HCT116 (cell line): ENCODE measurements at regions not wholly inside any gene's neighbourhood (a gene's known extent, or its start where the extent isn't known, plus 50 kb on each side); places are given as distances from the start of the nearest gene placed in this dataset.

Experiments
- ATAC-seq: fragments of 200-7000 bp; cut with Tn5 transposase; 2 replicates; pipeline ENCODE4 v1.9.1; 2020; ENCODE audit warnings: mild to moderate bottlenecking, moderate library complexity
- BruUV-seq: library from RNA; stranded (reverse); fragments of 400-500 nt; replicated peaks from 2 replicates; lab custom pipeline; 2021; lab: Mats Ljungman, UMichigan
- CTCF ChIA-PET: fragments of 300-600 bp; sonication (Branson Sonifier 250); formaldehyde crosslinking; loops from one replicate; lab custom pipeline; 2021; ENCODE audit warnings: antibody characterized with exemption; lab: Charles Lee
- POLR2A ChIA-PET: fragments of 300-600, 350-600 bp; sonication (Branson Sonifier 250); formaldehyde crosslinking; loops from one replicate; lab custom pipeline; 2021; ENCODE audit warnings: antibody characterized with exemption; lab: Charles Lee
- RAD21 ChIA-PET, 2 experiments: fragments of 300-600 bp; sonication (Branson Sonifier 250); formaldehyde crosslinking; loops; one replicate each; lab custom pipeline; 2023; ENCODE audit warnings: low total read pairs in 2 of 2; ENCODE audit not compliant: uncharacterized antibody in 2 of 2, unreplicated experiment in 2 of 2, low non-redundant PET in 1 of 2; lab: Charles Lee
- DNase-seq: peaks from one replicate; pipeline ENCODE4 v3.0.0-alpha.2; 2010; ENCODE audit warnings: low read depth, low spot score
- H2AFZ ChIP-seq: fragments of 200-600 bp; shearing (Covaris generic), sonication (generic); 2 replicates; pipeline ENCODE4 v1.6.1; 2017; ENCODE audit warnings: low read depth, mixed run types, mixed read lengths, antibody characterized with exemption, low read length; ENCODE audit not compliant: poor library complexity, severe bottlenecking
- H3K27ac ChIP-seq: 2 replicates; pipeline ENCODE4 v1.5.1; 2012; ENCODE audit warnings: low read depth, low read length
- H3K27me3 ChIP-seq: fragments of 200-600 bp; sonication (generic); 2 replicates; pipeline ENCODE4 v1.6.1; 2016; ENCODE audit warnings: mixed run types, low read length, mixed read lengths; ENCODE audit not compliant: insufficient read depth
- H3K36me3 ChIP-seq, 2 experiments: fragments of 200-500 bp in 1 of 2; fragments of 200-600 bp in 1 of 2; sonication (Bioruptor generic) in 1 of 2; sonication (generic) in 1 of 2; 2 replicates each; pipeline versions ENCODE4 v1.5.1 to v1.6.1; 2014 to 2016; ENCODE audit warnings: low read length in 2 of 2, inconsistent platforms in 1 of 2, mixed read lengths in 1 of 2, mixed run types in 1 of 2; ENCODE audit not compliant: insufficient read depth in 2 of 2, control insufficient read depth in 1 of 2
- H3K4me1 ChIP-seq, 2 experiments: fragments of 200-600 bp in 1 of 2; sonication (generic) in 1 of 2; 2 replicates each; pipeline versions ENCODE4 v1.5.1 to v1.6.1; 2012 to 2017; ENCODE audit warnings: low read length in 2 of 2, inconsistent platforms in 1 of 2, mild to moderate bottlenecking in 1 of 2, mixed read lengths in 1 of 2, mixed run types in 1 of 2, moderate library complexity in 1 of 2; ENCODE audit not compliant: insufficient read depth in 2 of 2, control insufficient read depth in 1 of 2
- H3K4me2 ChIP-seq: fragments of 200-600 bp; sonication (generic); 2 replicates; pipeline ENCODE4 v1.6.1; 2017; ENCODE audit warnings: mixed run types, low read length, mixed read lengths
- H3K4me3 ChIP-seq, 2 experiments: fragments of 200-600 bp in 1 of 2; sonication (generic) in 1 of 2; replicated peaks in 1 of 2; 2 replicates each; pipeline ENCODE4 v1.5.1; 2011 to 2016; ENCODE audit warnings: low read length in 2 of 2, control low read depth in 1 of 2, low read depth in 1 of 2, mild to moderate bottlenecking in 1 of 2, mixed read lengths in 1 of 2, mixed run types in 1 of 2
- H3K79me2 ChIP-seq: fragments of 200-600 bp; sonication (generic); 2 replicates; pipeline ENCODE4 v1.6.1; 2017; ENCODE audit warnings: mild to moderate bottlenecking, mixed run types, low read length, moderate library complexity, mixed read lengths; ENCODE audit not compliant: insufficient read depth
- H3K9ac ChIP-seq: fragments of 200-600 bp; sonication (generic); 2 replicates; pipeline ENCODE4 v1.6.1; 2016; ENCODE audit warnings: low read length, mixed read lengths
- H3K9me2 ChIP-seq: fragments of 200-600 bp; sonication (generic), shearing (Covaris generic); 2 replicates; pipeline ENCODE4 v1.6.1; 2017; ENCODE audit warnings: mixed run types, mild to moderate bottlenecking, moderate library complexity; ENCODE audit not compliant: insufficient read depth
- H3K9me3 ChIP-seq, 2 experiments: fragments of 200-500 bp in 1 of 2; fragments of 200-600 bp in 1 of 2; sonication (Bioruptor generic) in 1 of 2; sonication (generic) in 1 of 2; 2 replicates each; pipeline ENCODE4 v1.6.1; 2014 to 2017; ENCODE audit warnings: low read length in 2 of 2, mixed read lengths in 2 of 2, inconsistent platforms in 1 of 2, low read depth in 1 of 2, mild to moderate bottlenecking in 1 of 2, mixed run types in 1 of 2, moderate library complexity in 1 of 2; ENCODE audit not compliant: control insufficient read depth in 1 of 2, insufficient read depth in 1 of 2
- H4K20me1 ChIP-seq: fragments of 200-600 bp; sonication (generic), shearing (Covaris generic); 2 replicates; pipeline ENCODE4 v1.6.1; 2017; ENCODE audit warnings: mixed run types, mild to moderate bottlenecking, moderate library complexity; ENCODE audit not compliant: insufficient read depth
- ATF3 ChIP-seq: IDR thresholded peaks from 2 replicates; pipeline ENCODE4 v1.6.1; 2012
- CEBPB ChIP-seq: IDR thresholded peaks from 2 replicates; pipeline ENCODE4 v1.6.1; 2012; ENCODE audit warnings: low read depth
- EGR1 ChIP-seq: IDR thresholded peaks from 2 replicates; pipeline ENCODE4 v1.6.1; 2012; ENCODE audit warnings: low read depth
- RAD21 ChIP-seq: IDR thresholded peaks from 2 replicates; pipeline ENCODE4 v1.6.1; 2012; ENCODE audit warnings: low read depth, mild to moderate bottlenecking
- YY1 ChIP-seq: IDR thresholded peaks from 2 replicates; pipeline ENCODE4 v1.6.1; 2011; ENCODE audit warnings: low read length, low read depth, moderate library complexity, mild to moderate bottlenecking; ENCODE audit not compliant: insufficient replicate concordance; ENCODE audit errors: extremely low read depth
- ZFX ChIP-seq: fragments of 450-650 bp; IDR thresholded peaks from 2 replicates; pipeline ENCODE4 v1.6.1; 2017
- intact Hi-C: fragments of 100-400 bp; cut with micrococcal nuclease; formaldehyde crosslinking; loops from 2 replicates; pipeline ENCODE4 v1.10.0; 2022

- no peak for ATAC-seq
- RAD21 ChIA-PET: no interaction called here
- Histone ChIP-seq H2AFZ (no peak overlapping the region), H3K36me3 (no peaks in the 10 kb centered on the region), H3K9ac (no peak overlapping the region), H3K9me3 (peaks cover 15 to 16% of the 10 kb centered on the region in 2 experiments; a peak in 2 of 4 replicates), H3K27ac (no peak overlapping the region), H3K27me3 (no peaks in the 10 kb centered on the region), H3K4me3 (no peak overlapping the region), H3K9me2 (no peaks in the 10 kb centered on the region), H3K4me2 (no peak overlapping the region), H3K79me2 (no peaks in the 10 kb centered on the region), H3K4me1 (no peaks in the 10 kb centered on the region), H4K20me1 (no peaks in the 10 kb centered on the region)
- no TSS peak for BruUV-seq
- TF ChIP-seq ZFX (no peak), CEBPB (no peak), ATF3 (no peak), RAD21 (no peak)
- no peak for DNase-seq
- POLR2A ChIA-PET: no interaction called here
- CTCF ChIA-PET: no interaction called here
- intact Hi-C loops: no loop called here
Observed at GRCh38 chr11:92477686-92478085, 253.1 kb downstream of the FAT3 start.

GRCh38 chr11:92480499-92480898, 255.9 kb downstream of the FAT3 start:
- H3K36me3 ChIP-seq: no peaks in the 10 kb centered on the region
- no peaks in the 10 kb centered on the region for H3K79me2 ChIP-seq
- peaks cover 5 to 19% of the 10 kb centered on the region in 2 experiments; a peak in 2 of 4 replicates for H3K9me3 ChIP-seq
- ChIA-PET POLR2A (no interaction called here), RAD21 (no interaction called here), CTCF (no interaction called here)
- H2AFZ ChIP-seq: no peak overlapping the region
- H3K4me1 ChIP-seq: no peaks in the 10 kb centered on the region
- H3K4me2 ChIP-seq: no peak overlapping the region
- no TSS peak for BruUV-seq
- H4K20me1 ChIP-seq: no peaks in the 10 kb centered on the region
- intact Hi-C loops: no loop called here
- DNase-seq (no peak), ATAC-seq (no peak)
- TF ChIP-seq EGR1 (no peak), YY1 (no peak)
- TF ChIP-seq, all 23 proteins: peak for 0
- no peak overlapping the region for H3K9ac ChIP-seq
- no peak overlapping the region for H3K4me3 ChIP-seq
- no peaks in the 10 kb centered on the region for H3K9me2 ChIP-seq
- no peaks in the 10 kb centered on the region for H3K27me3 ChIP-seq
- no peak overlapping the region for H3K27ac ChIP-seq
